NCI-H748 treated with DMSO at 0.1 percent for 48 hours (cell line): ENCODE measurements at regions not wholly inside any gene's neighbourhood (a gene's known extent, or its start where the extent isn't known, plus 50 kb on each side); places are given as distances from the start of the nearest gene placed in this dataset.

ENCODE experiments used
- DNase-seq: peaks from one replicate; lab custom pipeline; 2025; lab: John Stamatoyannopoulos, UW

GRCh38 chr5:57841676-57842363 lies 359.2 kb upstream of the ACTBL2 start:
- no peak for DNase-seq

DNA sequence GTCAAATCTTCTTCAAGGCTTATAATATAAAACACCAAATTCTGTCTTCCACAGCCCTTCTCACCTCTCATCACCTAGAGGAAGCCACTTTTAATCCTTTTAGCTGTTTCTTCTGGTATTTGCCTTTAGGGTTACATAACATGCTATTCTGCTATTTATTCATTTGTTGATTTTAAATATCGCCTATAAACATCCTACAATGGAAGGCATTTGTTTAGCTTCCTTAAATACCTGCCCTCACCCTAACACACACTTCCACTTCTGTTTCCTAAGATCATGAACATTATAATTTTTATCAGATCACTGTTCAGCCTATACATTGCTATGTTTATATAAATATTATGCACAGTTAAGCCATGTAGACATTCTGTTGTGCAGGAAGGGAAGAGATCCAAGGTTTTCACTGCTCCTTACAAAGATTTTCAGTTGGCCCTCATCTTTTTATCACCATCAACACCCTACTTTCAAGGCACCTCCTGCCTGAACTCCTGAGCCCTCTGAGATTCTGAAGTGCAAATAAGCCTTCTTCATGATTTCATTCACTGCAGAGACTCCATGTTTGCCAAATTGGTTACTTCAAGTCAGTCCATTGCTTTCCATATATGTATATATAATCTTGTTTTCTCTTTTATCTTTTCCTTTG lies 356.9 kb upstream of the ACTBL2 start:
- DNase-seq = no peak

- no peak for DNase-seq
Measured at GRCh38 chr5:57839025-57839424, 356.4 kb upstream of the ACTBL2 start.

GRCh38 chr5:57836921-57837320 lies 354.3 kb upstream of the ACTBL2 start:
- no peak for DNase-seq

- DNase-seq = no peak
Measured at GRCh38 chr5:57836331-57836730, 353.7 kb upstream of the ACTBL2 start.

DNA sequence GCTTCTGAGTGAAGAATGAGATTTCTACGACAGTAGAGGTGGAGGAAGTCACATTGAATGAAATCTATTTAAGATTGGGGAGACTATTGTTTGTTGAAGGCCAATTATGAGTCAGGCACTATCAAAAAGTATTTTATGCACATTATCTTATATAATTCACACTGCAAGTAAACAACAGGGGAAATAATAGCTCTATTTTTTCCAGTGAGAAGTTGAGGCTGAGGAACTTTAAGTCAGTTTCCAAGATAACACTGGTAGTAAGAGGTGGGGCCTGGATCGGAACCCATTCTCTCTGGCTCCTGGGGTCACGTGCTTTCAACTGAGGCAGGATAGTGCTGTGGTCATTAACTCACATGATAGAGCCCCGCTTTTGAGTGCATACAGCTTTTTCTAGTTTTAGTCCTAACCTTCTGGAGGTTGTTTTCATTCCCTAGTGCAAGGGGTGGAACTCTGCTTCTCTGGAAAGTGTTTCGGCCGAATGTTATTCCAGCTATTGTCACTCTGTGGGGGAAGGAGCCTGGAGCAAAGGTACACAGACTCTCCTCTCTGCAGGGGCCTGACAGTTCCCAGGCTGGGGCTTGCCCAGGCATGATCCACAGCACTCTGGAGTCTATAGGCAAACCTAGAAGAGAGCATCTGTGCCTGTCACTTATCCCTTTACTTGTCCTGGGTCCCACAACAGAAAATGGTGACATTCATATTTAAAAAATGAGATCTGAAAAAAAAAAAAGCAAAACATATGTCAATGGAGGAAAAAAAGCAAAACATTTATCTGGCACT lies 352.4 kb upstream of the ACTBL2 start:
- DNase-seq = peak; percentile 71

GRCh38 chr5:57833489-57833888 lies 350.9 kb upstream of the ACTBL2 start:
- DNase-seq = no peak

DNA sequence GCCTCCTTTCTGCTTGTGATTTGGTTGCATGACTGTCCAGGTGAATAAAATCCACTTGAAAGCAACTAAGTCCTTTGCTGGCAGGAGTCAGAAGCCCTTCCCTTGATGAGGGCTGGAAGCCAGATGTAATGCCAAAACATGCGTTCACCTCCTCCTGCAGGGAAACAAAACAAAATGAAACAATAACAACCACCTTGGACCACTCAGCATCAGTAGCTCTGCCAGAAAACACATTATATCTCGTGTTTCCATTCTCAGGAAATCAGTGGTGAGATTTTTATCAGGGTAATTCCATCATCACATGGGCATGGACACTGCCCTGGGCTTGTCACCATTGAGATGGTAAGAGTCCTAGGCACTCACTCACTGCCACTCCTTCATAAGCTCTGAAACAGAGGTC lies 350.3 kb upstream of the ACTBL2 start:
- no peak for DNase-seq

- no peak for DNase-seq
Measured at GRCh38 chr5:57831932-57832331, 349.3 kb upstream of the ACTBL2 start.

GRCh38 chr5:57831090-57831489 lies 348.5 kb upstream of the ACTBL2 start:
- no peak for DNase-seq

DNA sequence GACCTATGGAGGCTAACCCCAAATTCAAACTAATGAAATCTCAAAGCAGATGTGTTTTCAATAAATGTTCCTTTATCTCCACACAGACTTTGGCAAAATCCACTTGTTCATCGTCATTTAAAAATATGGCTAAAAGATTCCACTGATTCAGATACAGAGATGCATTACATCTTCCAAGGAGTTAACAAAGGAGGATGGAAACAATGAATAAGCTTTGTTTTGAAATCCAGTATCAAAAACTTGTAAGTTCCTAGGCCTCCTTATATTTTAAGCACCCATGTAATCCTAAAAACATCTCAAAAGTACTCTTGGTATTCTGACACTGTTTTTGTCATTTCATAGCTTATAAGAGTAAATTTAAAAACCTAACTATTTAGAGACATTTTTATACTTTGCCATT lies 345.6 kb upstream of the ACTBL2 start:
- DNase-seq = no peak

- DNase-seq = no peak
Measured at GRCh38 chr5:57825031-57825686, 342.5 kb upstream of the ACTBL2 start.

DNA sequence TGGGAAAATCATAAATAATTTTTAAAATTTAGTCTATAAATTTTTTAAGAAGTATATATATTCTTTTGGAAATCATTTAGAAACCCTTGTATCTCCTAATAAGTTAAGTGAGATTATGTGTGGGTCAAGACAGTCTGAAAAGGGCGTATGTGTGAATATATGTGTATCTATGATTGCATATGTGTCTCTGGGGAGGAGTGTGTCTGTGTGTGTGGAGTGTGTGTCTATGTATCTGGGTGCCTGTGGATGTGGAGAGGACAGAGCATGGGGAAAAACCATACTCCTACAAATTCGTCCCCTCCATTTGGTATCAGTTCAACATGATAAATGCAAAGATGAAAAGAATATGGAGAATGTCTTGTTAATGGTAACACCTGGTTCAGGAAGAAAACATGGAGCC lies 342.0 kb upstream of the ACTBL2 start:
- DNase-seq = no peak

DNA sequence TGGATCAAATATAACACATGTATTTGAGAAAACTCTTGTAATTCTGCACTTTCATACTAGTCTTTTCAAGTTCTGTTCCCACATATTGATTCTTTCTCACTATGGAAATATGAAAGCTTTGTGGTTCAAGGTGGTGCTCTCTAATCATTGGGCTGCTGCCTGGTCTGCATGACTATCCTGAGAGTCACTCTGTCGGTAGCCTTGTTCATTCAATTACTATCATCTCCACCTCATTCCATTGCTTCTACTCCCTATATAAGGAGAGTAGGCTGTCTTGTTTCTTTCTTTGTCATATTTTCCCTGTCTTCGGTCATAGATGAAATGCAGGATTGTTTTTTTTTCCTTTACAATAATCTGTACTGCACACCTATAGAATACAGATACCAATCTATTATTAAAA lies 341.4 kb upstream of the ACTBL2 start:
- DNase-seq = no peak

DNA sequence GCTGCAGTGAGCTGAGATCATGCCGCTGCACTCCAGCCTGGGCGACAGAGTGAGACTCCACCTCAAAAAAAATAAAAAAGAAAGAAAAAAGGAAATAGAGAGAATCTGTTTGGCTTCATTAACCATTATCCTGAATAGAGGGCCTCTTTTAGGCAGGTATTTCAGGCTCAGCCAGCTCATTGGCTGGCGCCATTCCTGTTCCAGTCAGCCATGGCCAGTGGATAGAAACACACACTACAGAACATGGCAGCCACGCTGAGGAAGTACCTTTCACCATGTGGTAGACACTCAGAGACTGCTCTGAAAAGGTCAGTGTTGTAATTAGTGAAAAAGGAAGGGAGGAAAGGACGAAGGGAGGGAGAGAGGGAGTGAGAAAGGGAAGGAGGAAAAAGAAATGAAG lies 340.0 kb upstream of the ACTBL2 start:
- no peak for DNase-seq

GRCh38 chr5:57818397-57818796 lies 335.8 kb upstream of the ACTBL2 start:
- no peak for DNase-seq

- no peak for DNase-seq
Measured at GRCh38 chr5:57817924-57818323, 335.3 kb upstream of the ACTBL2 start.

- DNase-seq = no peak
Measured at GRCh38 chr5:57817001-57817453, 334.4 kb upstream of the ACTBL2 start.

- no peak for DNase-seq
Measured at GRCh38 chr5:57816108-57816507, 333.5 kb upstream of the ACTBL2 start.

DNA sequence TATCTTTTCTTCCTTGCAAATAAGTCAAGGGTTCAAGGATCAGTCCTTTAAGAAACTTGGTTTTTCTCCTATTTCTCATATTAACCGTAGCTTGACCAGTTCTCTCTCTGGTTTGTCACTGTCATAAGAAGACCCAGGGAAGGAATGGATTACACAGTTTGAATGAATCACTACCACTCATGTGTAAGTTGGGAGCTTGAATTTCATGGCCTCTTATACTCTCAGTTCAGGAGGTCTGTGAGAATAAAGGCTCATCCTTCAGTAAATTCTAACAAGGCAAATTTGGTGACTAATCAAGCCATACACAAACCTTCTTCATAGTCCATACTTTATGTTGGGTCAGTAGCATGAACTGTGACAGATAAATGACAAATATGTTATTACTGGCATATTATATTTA lies 323.1 kb upstream of the ACTBL2 start:
- no peak for DNase-seq

- no peak for DNase-seq
Measured at GRCh38 chr5:57805170-57805569, 322.6 kb upstream of the ACTBL2 start.

DNA sequence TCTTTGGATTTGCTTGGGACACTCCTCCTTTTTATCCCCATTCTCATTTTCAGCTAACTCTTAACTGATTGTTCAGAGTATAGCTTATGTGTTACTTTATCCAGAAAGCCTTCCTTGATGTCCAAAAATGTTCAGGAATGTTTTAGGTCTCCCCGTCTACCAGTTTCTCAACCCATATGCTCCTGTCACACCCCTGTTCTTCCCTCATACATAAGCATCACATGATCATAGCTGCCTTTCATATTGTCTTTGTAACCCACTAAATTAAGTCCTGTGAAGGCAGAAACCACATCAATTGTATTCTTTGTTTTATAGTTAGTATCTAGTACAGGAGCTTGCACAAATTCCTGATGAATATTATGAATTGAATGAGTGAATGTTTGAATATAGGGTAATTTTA lies 321.9 kb upstream of the ACTBL2 start:
- DNase-seq = no peak

DNA sequence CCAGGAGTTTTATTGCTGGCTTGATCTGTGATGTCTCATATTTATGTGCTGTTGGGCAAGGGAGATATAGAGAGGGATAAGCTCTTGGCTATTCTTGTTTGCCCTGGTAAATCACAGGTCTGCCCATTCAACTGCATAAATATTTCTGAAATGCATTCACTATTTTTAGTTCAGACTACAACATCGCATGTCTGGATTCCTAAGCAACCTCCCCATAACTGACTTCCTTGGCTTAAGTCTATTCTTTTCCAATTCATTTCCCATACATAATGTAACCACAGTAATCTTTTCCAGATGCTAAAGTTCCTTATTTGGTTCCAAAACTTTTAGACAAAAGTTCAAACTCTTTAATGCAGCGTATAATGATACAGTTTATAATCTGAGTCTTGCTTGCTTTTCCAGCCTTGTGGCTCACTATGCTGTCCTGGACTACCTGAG lies 321.4 kb upstream of the ACTBL2 start:
- DNase-seq = no peak
